ENCODE measurements at regions not wholly inside any gene's neighbourhood (a gene's known extent, or its start where the extent isn't known, plus 50 kb on each side); places are given as distances from the start of the nearest gene placed in this dataset.

DNA sequence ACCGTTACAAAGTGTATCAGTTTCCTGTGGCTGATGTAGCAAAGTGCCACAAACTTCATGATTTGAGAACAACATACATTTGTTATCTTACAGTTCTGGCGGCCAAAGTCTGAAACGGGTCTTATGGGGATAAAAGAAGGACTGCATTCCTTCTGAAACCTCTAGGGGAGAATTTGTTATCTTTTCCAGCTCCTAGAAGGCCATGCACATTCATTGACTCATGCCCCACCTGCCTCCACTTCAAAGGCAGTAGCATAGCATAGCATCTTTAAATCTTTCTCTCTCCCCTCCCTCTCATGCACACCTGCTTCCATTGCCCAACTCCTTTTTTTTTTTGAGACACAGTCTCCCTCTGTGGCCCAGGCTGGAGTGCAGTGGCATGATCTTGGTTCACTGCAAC is 190.7 kb upstream of the DYNLRB2 start:
- Histone ChIP-seq H3K79me2 (ENCODE audit: insufficient read depth, low read length) (no peaks in the 10 kb centered on the region), H4K20me1 (ENCODE audit: control insufficient read depth, insufficient read depth, insufficient read length) (no peaks in the 10 kb centered on the region), H3K23ac (ENCODE audit: insufficient read length, low read depth, low read length) (no peak overlapping the region), H2BK120ac (ENCODE audit: low read depth, low read length, poor library complexity, severe bottlenecking) (no peak overlapping the region), H2BK5ac (ENCODE audit: insufficient read length, low read length) (no peak overlapping the region), H3T11ph (ENCODE audit: low read length) (no peak overlapping the region), H2BK20ac (ENCODE audit: low read depth, low read length, poor library complexity, severe bottlenecking) (no peak overlapping the region), H2BK15ac (ENCODE audit: low read depth, low read length) (no peak overlapping the region), H3K14ac (ENCODE audit: insufficient read depth, low read length) (no peak overlapping the region), H3K9ac (ENCODE audit: extremely low read depth, insufficient read length, low read length) (no peak overlapping the region), H3K4me1 (ENCODE audit: insufficient read depth, low read length) (no peaks in the 10 kb centered on the region), H3K4ac (ENCODE audit: low read depth, low read length) (no peak overlapping the region), H2BK12ac (ENCODE audit: insufficient read length, low read depth, low read length) (no peak overlapping the region), H3K27me3 (ENCODE audit: insufficient read depth, low read length) (no peaks in the 10 kb centered on the region), H3K18ac (ENCODE audit: insufficient read length, low read depth, low read length) (no peak overlapping the region), H3K27ac (ENCODE audit: insufficient read length, low read depth, low read length) (no peak overlapping the region), H3K4me2 (ENCODE audit: insufficient read depth, insufficient read length, low read length) (no peak overlapping the region), H4K8ac (replicated peaks; ENCODE audit: insufficient read length, low read depth, low read length) (no peak overlapping the region), H2AK5ac (ENCODE audit: insufficient read length, low read length) (no peak overlapping the region), H3K9me3 (ENCODE audit: control insufficient read depth, low read depth, low read length) (no peaks in the 10 kb centered on the region), H3K56ac (ENCODE audit: insufficient read length, low read depth, low read length) (no peak overlapping the region), H2AFZ (ENCODE audit: low read length) (no peak overlapping the region), H3K23me2 (ENCODE audit: insufficient read length, low read depth, low read length, poor library complexity, severe bottlenecking) (no peaks in the 10 kb centered on the region), H4K91ac (ENCODE audit: insufficient read length, low read depth, low read length) (no peak overlapping the region), H4K5ac (ENCODE audit: insufficient read length, low read depth, low read length) (no peak overlapping the region), H3K79me1 (ENCODE audit: insufficient read depth, low read depth, low read length, poor library complexity, severe bottlenecking) (no peaks in the 10 kb centered on the region)
- TF ChIP-seq, protein P1, sequence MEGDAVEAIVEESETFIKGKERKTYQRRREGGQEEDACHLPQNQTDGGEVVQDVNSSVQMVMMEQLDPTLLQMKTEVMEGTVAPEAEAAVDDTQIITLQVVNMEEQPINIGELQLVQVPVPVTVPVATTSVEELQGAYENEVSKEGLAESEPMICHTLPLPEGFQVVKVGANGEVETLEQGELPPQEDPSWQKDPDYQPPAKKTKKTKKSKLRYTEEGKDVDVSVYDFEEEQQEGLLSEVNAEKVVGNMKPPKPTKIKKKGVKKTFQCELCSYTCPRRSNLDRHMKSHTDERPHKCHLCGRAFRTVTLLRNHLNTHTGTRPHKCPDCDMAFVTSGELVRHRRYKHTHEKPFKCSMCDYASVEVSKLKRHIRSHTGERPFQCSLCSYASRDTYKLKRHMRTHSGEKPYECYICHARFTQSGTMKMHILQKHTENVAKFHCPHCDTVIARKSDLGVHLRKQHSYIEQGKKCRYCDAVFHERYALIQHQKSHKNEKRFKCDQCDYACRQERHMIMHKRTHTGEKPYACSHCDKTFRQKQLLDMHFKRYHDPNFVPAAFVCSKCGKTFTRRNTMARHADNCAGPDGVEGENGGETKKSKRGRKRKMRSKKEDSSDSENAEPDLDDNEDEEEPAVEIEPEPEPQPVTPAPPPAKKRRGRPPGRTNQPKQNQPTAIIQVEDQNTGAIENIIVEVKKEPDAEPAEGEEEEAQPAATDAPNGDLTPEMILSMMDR (conservative IDR thresholded peaks at IDR 0.05): no peak
- peak overlapping the region in 1 of 3 experiments; percentile 59; a peak in 1 of 7 replicates for H3K27ac Mint-ChIP-seq
- no peaks in the 10 kb centered on the region; a peak in 1 of 5 replicates for H3K9me3 Mint-ChIP-seq
- H3K36me3 Mint-ChIP-seq (ENCODE audit: insufficient read depth in 1 of 3, low read depth in 3 of 3): no peaks in the 10 kb centered on the region
- DNase-seq: no peak
- no peaks in the 10 kb centered on the region for H3K27me3 Mint-ChIP-seq (ENCODE audit: low read depth)
- no CpG with 5 or more reads among the region's 3 CpGs for WGBS (ENCODE audit: extremely low coverage, insufficient read length, low lambda C conversion rate)
- no peak overlapping the region for H3K4me3 Mint-ChIP-seq
- peaks cover 0 to 5% of the 10 kb centered on the region in 2 experiments; a peak in 3 of 4 replicates for H3K4me1 Mint-ChIP-seq

All from H9 (cell line).